Neural progenitor cell (in vitro differentiated cells): ENCODE measurements at regions not wholly inside any gene's neighbourhood (a gene's known extent, or its start where the extent isn't known, plus 50 kb on each side); places are given as distances from the start of the nearest gene placed in this dataset.
A peak's percentile ranks its signal among the peaks of the same experiment; 100 is the strongest.
"Not testable (repeated sequence)": the region's sequence is repeated elsewhere in the genome, so short reads cannot be mapped to it uniquely, and the experiment has no call there.

Source experiments
- DNase-seq: peaks from one replicate; pipeline ENCODE4 v3.0.0-alpha.2; 2016; ENCODE audit warnings: low spot score
- H2AFZ ChIP-seq: fragments of 200-600 bp; sonication (generic); replicated peaks from 2 replicates; pipeline ENCODE4 v1.6.1; 2016; ENCODE audit warnings: antibody characterized with exemption
- H3F3A ChIP-seq: fragments of 200-600 bp; sonication (generic); 2 replicates; pipeline ENCODE4 v1.6.1; 2016; ENCODE audit warnings: antibody characterized with exemption, low read depth
- H3K27ac ChIP-seq: fragments of 200-600 bp; sonication (generic); 2 replicates; pipeline ENCODE4 v1.5.1; 2016; ENCODE audit warnings: mild to moderate bottlenecking
- H3K27me3 ChIP-seq: fragments of 200-600 bp; sonication (generic); 2 replicates; pipeline ENCODE4 v1.6.1; 2016; ENCODE audit warnings: mild to moderate bottlenecking, moderate library complexity
- H3K36me3 ChIP-seq: fragments of 200-600 bp; sonication (generic); 2 replicates; pipeline ENCODE4 v1.5.1; 2016
- H3K4me1 ChIP-seq: fragments of 200-600 bp; sonication (generic); 2 replicates; pipeline ENCODE4 v1.6.1; 2016; ENCODE audit warnings: mixed run types
- H3K4me2 ChIP-seq: fragments of 200-600 bp; sonication (generic); 2 replicates; pipeline ENCODE4 v1.6.1; 2016
- H3K4me3 ChIP-seq: fragments of 200-600 bp; sonication (generic); 2 replicates; pipeline ENCODE4 v1.5.1; 2016
- H3K79me2 ChIP-seq: fragments of 200-600 bp; sonication (generic); 2 replicates; pipeline ENCODE4 v1.6.1; 2016; ENCODE audit warnings: low read depth
- H3K9ac ChIP-seq: fragments of 200-600 bp; sonication (generic); 2 replicates; pipeline ENCODE4 v1.6.1; 2016
- H3K9me3 ChIP-seq: fragments of 200-600 bp; sonication (generic); 2 replicates; pipeline ENCODE4 v1.5.1; 2016; ENCODE audit warnings: low read depth
- H4K20me1 ChIP-seq: fragments of 200-600 bp; sonication (generic); 2 replicates; pipeline ENCODE4 v1.6.1; 2016; ENCODE audit warnings: low read depth
- H3K27ac Mint-ChIP-seq: 3 replicates; pipeline ENCODE4 v1.8.0; 2021; ENCODE audit warnings: mixed read lengths
- H3K27me3 Mint-ChIP-seq: 2 replicates; pipeline ENCODE4 v1.8.0; 2022; ENCODE audit warnings: low read depth, mild to moderate bottlenecking, inconsistent platforms, moderate library complexity, mixed read lengths; ENCODE audit not compliant: insufficient read depth
- H3K36me3 Mint-ChIP-seq: 3 replicates; pipeline ENCODE4 v1.8.0; 2021; ENCODE audit warnings: mixed read lengths
- H3K4me1 Mint-ChIP-seq: 3 replicates; pipeline ENCODE4 v1.8.0; 2021; ENCODE audit warnings: mixed read lengths
- H3K4me3 Mint-ChIP-seq: 3 replicates; pipeline ENCODE4 v1.8.0; 2021; ENCODE audit warnings: mild to moderate bottlenecking, moderate library complexity, mixed read lengths
- H3K9me3 Mint-ChIP-seq: 3 replicates; pipeline ENCODE4 v1.8.0; 2020; ENCODE audit warnings: mixed read lengths
- CTCF ChIP-seq: fragments of 200-600 bp; sonication (generic); IDR thresholded peaks from 2 replicates; pipeline ENCODE4 v1.5.1; 2017; ENCODE audit warnings: antibody characterized with exemption, mild to moderate bottlenecking
- EZH2 ChIP-seq: fragments of 200-600 bp; sonication (generic); IDR thresholded peaks from 2 replicates; pipeline ENCODE4 v1.6.1; 2017; ENCODE audit warnings: antibody characterized with exemption, mild to moderate bottlenecking, moderate library complexity
- EZH2phosphoT487 ChIP-seq: fragments of 200-600 bp; sonication (generic); IDR thresholded peaks from 2 replicates; pipeline ENCODE4 v1.6.1; 2017; ENCODE audit warnings: antibody characterized with exemption

GRCh38 chr4:66741081-66741480 is 804.2 kb downstream of the CENPC start:
- Mint-ChIP-seq H3K36me3 (no peaks in the 10 kb centered on the region), H3K27ac (no peak overlapping the region), H3K4me3 (no peak overlapping the region), H3K27me3 (no peaks in the 10 kb centered on the region), H3K4me1 (peaks cover 6% of the 10 kb centered on the region), H3K9me3 (no peaks in the 10 kb centered on the region)
- TF ChIP-seq EZH2phosphoT487 (no peak), CTCF (no peak), EZH2 (no peak)
- Histone ChIP-seq H3K79me2 (no peaks in the 10 kb centered on the region), H4K20me1 (no peaks in the 10 kb centered on the region), H3K4me3 (no peak overlapping the region), H3K9me3 (no peaks in the 10 kb centered on the region), H2AFZ (no peak overlapping the region), H3K4me2 (no peak overlapping the region), H3K36me3 (no peaks in the 10 kb centered on the region), H3K4me1 (peaks cover 10% of the 10 kb centered on the region), H3K27ac (no peak overlapping the region), H3K27me3 (peaks cover 4% of the 10 kb centered on the region), H3K9ac (no peak overlapping the region), H3F3A (no peaks in the 10 kb centered on the region)
- no peak for DNase-seq

- no peaks in the 10 kb centered on the region for H3K36me3 Mint-ChIP-seq
- H3K4me3 Mint-ChIP-seq: no peak overlapping the region
- peak; percentile 63 for DNase-seq
- no peak overlapping the region for H2AFZ ChIP-seq
- peaks cover 4% of the 10 kb centered on the region for H3K27me3 ChIP-seq
- peaks cover 11% of the 10 kb centered on the region for H3K4me1 Mint-ChIP-seq
- H4K20me1 ChIP-seq: no peaks in the 10 kb centered on the region
- H3K27ac Mint-ChIP-seq: no peak overlapping the region
- H3K79me2 ChIP-seq: no peaks in the 10 kb centered on the region
- TF ChIP-seq EZH2: no peak
- TF ChIP-seq EZH2phosphoT487: no peak
- no peak for TF ChIP-seq CTCF
- H3K4me3 ChIP-seq: no peak overlapping the region
- H3K9me3 Mint-ChIP-seq: no peaks in the 10 kb centered on the region
- H3K27ac ChIP-seq: no peak overlapping the region
- no peak overlapping the region for H3K4me2 ChIP-seq
- H3K9me3 ChIP-seq: no peaks in the 10 kb centered on the region
- peaks cover 13% of the 10 kb centered on the region for H3K4me1 ChIP-seq
- no peaks in the 10 kb centered on the region for H3K36me3 ChIP-seq
- no peak overlapping the region for H3K9ac ChIP-seq
- H3K27me3 Mint-ChIP-seq: no peaks in the 10 kb centered on the region
- no peaks in the 10 kb centered on the region for H3F3A ChIP-seq
Observed at GRCh38 chr4:66736606-66737005, 808.7 kb downstream of the CENPC start.

- Histone ChIP-seq H3K36me3 (no peaks in the 10 kb centered on the region), H3K4me1 (no peaks in the 10 kb centered on the region), H3K4me2 (no peak overlapping the region), H3K4me3 (no peak overlapping the region), H3K27me3 (no peaks in the 10 kb centered on the region), H3K79me2 (no peaks in the 10 kb centered on the region), H3F3A (no peaks in the 10 kb centered on the region), H3K9me3 (no peaks in the 10 kb centered on the region), H4K20me1 (no peaks in the 10 kb centered on the region), H3K27ac (no peak overlapping the region), H2AFZ (peak overlapping the region; percentile 34), H3K9ac (no peak overlapping the region)
- TF ChIP-seq EZH2: no peak
- TF ChIP-seq CTCF: no peak
- no peak for TF ChIP-seq EZH2phosphoT487
- H3K36me3 Mint-ChIP-seq: no peaks in the 10 kb centered on the region
- no peak for DNase-seq
- no peaks in the 10 kb centered on the region for H3K27me3 Mint-ChIP-seq
- H3K27ac Mint-ChIP-seq: no peak overlapping the region
- H3K4me3 Mint-ChIP-seq: no peak overlapping the region
- H3K9me3 Mint-ChIP-seq: no peaks in the 10 kb centered on the region
- peaks cover 5% of the 10 kb centered on the region for H3K4me1 Mint-ChIP-seq
Observed at GRCh38 chr4:66728280-66728679, 817.0 kb downstream of the CENPC start.

- H4K20me1 ChIP-seq, H3K9me3 ChIP-seq, H2AFZ ChIP-seq, H3K27ac Mint-ChIP-seq, H3K4me3 Mint-ChIP-seq, H3K9me3 Mint-ChIP-seq, H3K36me3 Mint-ChIP-seq, H3K79me2 ChIP-seq, H3K36me3 ChIP-seq, H3K4me2 ChIP-seq, DNase-seq, H3K27ac ChIP-seq, H3K27me3 Mint-ChIP-seq, H3K27me3 ChIP-seq, H3K4me3 ChIP-seq, H3K9ac ChIP-seq, H3K4me1 Mint-ChIP-seq, H3F3A ChIP-seq, H3K4me1 ChIP-seq: not testable (repeated sequence)
Observed at GRCh38 chr4:66712301-66712921, 832.9 kb downstream of the CENPC start.
